ENCODE measurements at regions not wholly inside any gene's neighbourhood (a gene's known extent, or its start where the extent isn't known, plus 50 kb on each side); places are given as distances from the start of the nearest gene placed in this dataset.

GRCh38 chr5:79876456-79876855, 114.6 kb downstream of the MTX3 start:
- no peak for TF ChIP-seq CTCF (IDR thresholded peaks at IDR 0.05)
- TF ChIP-seq POLR2A (IDR thresholded peaks at IDR 0.05) = no peak

Measured in esophagus squamous epithelium (tissue), 4 donors.